Right lobe of liver (tissue), 6 donors: ENCODE measurements at regions not wholly inside any gene's neighbourhood (a gene's known extent, or its start where the extent isn't known, plus 50 kb on each side); places are given as distances from the start of the nearest gene placed in this dataset.

Experiments used
- ATAC-seq, 4 donors: fragments of 200-7000 bp; cut with Tn5 transposase; one replicate each; pipeline ENCODE4 v1.9.1; 2020; ENCODE audit warnings: mild to moderate bottlenecking in 4 of 4, moderate library complexity in 4 of 4
- DNase-seq, 3 donors: peaks; one replicate each; pipeline ENCODE4 v3.0.0-alpha.2; 2020
- H3K27ac ChIP-seq, 3 donors: fragments of 200-600 bp; one replicate each; pipeline ENCODE4 v1.8.0; 2022
- H3K27me3 ChIP-seq, 2 donors: fragments of 200-600 bp; one replicate each; pipeline ENCODE4 v1.8.0; 2022
- H3K36me3 ChIP-seq, 4 donors: fragments of 200-600 bp; sonication (generic) in 1 of 4; one replicate each; pipeline versions ENCODE4 v1.5.1 to v1.8.0; 2017 to 2022; ENCODE audit warnings: control low read depth in 1 of 4
- H3K4me1 ChIP-seq, 4 donors: fragments of 200-600 bp; sonication (generic) in 1 of 4; one replicate each; pipeline versions ENCODE4 v1.5.1 to v1.8.0; 2017 to 2022; ENCODE audit warnings: control low read depth in 1 of 4
- H3K4me3 ChIP-seq, 3 donors: fragments of 200-600 bp; one replicate each; pipeline ENCODE4 v1.8.0; 2022
- H3K9me3 ChIP-seq, 4 donors: fragments of 200-600 bp; sonication (generic) in 1 of 4; one replicate each; pipeline versions ENCODE4 v1.5.1 to v1.8.0; 2017 to 2022; ENCODE audit warnings: control low read depth in 1 of 4
- CTCF ChIP-seq, 4 donors: fragments of 200-600 bp in 3 of 4; fragments of 450-650 bp in 1 of 4; IDR thresholded peaks; one replicate each; pipeline versions ENCODE4 v1.5.1 to v1.8.0; 2016 to 2022; ENCODE audit warnings: antibody characterized with exemption in 4 of 4, mild to moderate bottlenecking in 2 of 4
- POLR2A ChIP-seq: fragments of 450-650 bp; IDR thresholded peaks from one replicate; pipeline ENCODE4 v1.6.1; 2017; ENCODE audit warnings: antibody characterized with exemption, mild to moderate bottlenecking
- WGBS: methylation state at CpG from one replicate; pipeline ENCODE4 v1.1.6; 2018; ENCODE audit warnings: low coverage, low lambda C conversion rate; ENCODE audit not compliant: insufficient coverage; ENCODE audit errors: missing lambda C conversion rate; 5-methylcytosine and 5-hydroxymethylcytosine counted together
- intact Hi-C, 2 donors: fragments of 100-400 bp; cut with DNase I; formaldehyde crosslinking; loops; one replicate each; pipeline versions ENCODE4 v1.11.2 to v1.14.1; 2022
- donor health status: DM: no; HTN: yes; CAD: no.
- donor health status: DM: no; HTN: no; CAD: no.
- donor health status: DM: no; HTN: no; CAD: no.
- donor health status: DM: no; HTN: yes; CAD: no.
- donor health status: DM: no; HTN: yes; CAD: no.

- no peak overlapping the region for H3K4me3 ChIP-seq
- no peaks in the 10 kb centered on the region for H3K36me3 ChIP-seq
- H3K4me1 ChIP-seq, result no peaks in the 10 kb centered on the region
- H3K27ac ChIP-seq, result no peak overlapping the region
- intact Hi-C loops, result no loop called here
- H3K9me3 ChIP-seq, result no peaks in the 10 kb centered on the region
- ATAC-seq (no peak), DNase-seq (no peak)
- H3K27me3 ChIP-seq, result no peaks in the 10 kb centered on the region
- WGBS, result 58% methylated on average over 2 of the region's 3 CpGs
- TF ChIP-seq CTCF (IDR thresholded peaks at IDR 0.05) (no peak), POLR2A (no peak)
Measured at GRCh38 chr12:22828066-22828465, 203.1 kb downstream of the ETNK1 start.

- Histone ChIP-seq H3K27me3 (no peaks in the 10 kb centered on the region), H3K4me1 (no peaks in the 10 kb centered on the region), H3K36me3 (no peaks in the 10 kb centered on the region), H3K27ac (no peak overlapping the region), H3K9me3 (no peaks in the 10 kb centered on the region), H3K4me3 (no peak overlapping the region)
- intact Hi-C loops, result no loop called here
- DNase-seq (no peak), ATAC-seq (no peak)
- TF ChIP-seq POLR2A (no peak), CTCF (IDR thresholded peaks at IDR 0.05) (no peak)
- 69% methylated on average over 6 of the region's 6 CpGs for WGBS
Measured at GRCh38 chr12:22835431-22835830, 210.5 kb downstream of the ETNK1 start.

GRCh38 chr12:22850185-22850584 is 225.2 kb downstream of the ETNK1 start:
- H3K9me3 ChIP-seq, result no peaks in the 10 kb centered on the region
- H3K36me3 ChIP-seq, result no peaks in the 10 kb centered on the region
- ATAC-seq (no peak), DNase-seq (no peak)
- H3K27me3 ChIP-seq, result no peaks in the 10 kb centered on the region
- H3K4me3 ChIP-seq, result no peak overlapping the region
- TF ChIP-seq POLR2A (no peak), CTCF (IDR thresholded peaks at IDR 0.05) (no peak)
- no peaks in the 10 kb centered on the region for H3K4me1 ChIP-seq
- 51% methylated on average over 3 of the region's 8 CpGs for WGBS
- intact Hi-C loops, result loop anchor here in 1 of 2 donors (10.0 kb wide), 1 partner anchor 205 kb away; no protein-coding TSS in a partner anchor
- no peak overlapping the region for H3K27ac ChIP-seq

- no peak overlapping the region for H3K4me3 ChIP-seq
- H3K9me3 ChIP-seq, result no peaks in the 10 kb centered on the region
- TF ChIP-seq POLR2A (no peak), CTCF (IDR thresholded peaks at IDR 0.05) (no peak)
- no peaks in the 10 kb centered on the region for H3K36me3 ChIP-seq
- H3K27me3 ChIP-seq, result no peaks in the 10 kb centered on the region
- H3K27ac ChIP-seq, result no peak overlapping the region
- no peak for ATAC-seq
- no peaks in the 10 kb centered on the region for H3K4me1 ChIP-seq
- intact Hi-C loops, result loop anchor here in 1 of 2 donors (10.0 kb wide), 1 partner anchor 203 kb away; no protein-coding TSS in a partner anchor
- no peak for DNase-seq
Measured at GRCh38 chr12:22851532-22851931, 226.6 kb downstream of the ETNK1 start.

- Histone ChIP-seq H3K4me1 (no peaks in the 10 kb centered on the region), H3K27ac (no peak overlapping the region), H3K27me3 (no peaks in the 10 kb centered on the region), H3K9me3 (no peaks in the 10 kb centered on the region), H3K4me3 (no peak overlapping the region), H3K36me3 (no peaks in the 10 kb centered on the region)
- DNase-seq, result no peak
- WGBS, result 50% methylated on average over 2 of the region's 2 CpGs
- TF ChIP-seq CTCF (IDR thresholded peaks at IDR 0.05) (no peak), POLR2A (no peak)
- no peak for ATAC-seq
- intact Hi-C loops, result loop anchor here in 1 of 2 donors (10.0 kb wide), 1 partner anchor 199 kb away; no protein-coding TSS in a partner anchor
Measured at GRCh38 chr12:22855456-22855855, 230.5 kb downstream of the ETNK1 start.
